Right lobe of liver (tissue), 6 donors: ENCODE measurements at regions not wholly inside any gene's neighbourhood (a gene's known extent, or its start where the extent isn't known, plus 50 kb on each side); places are given as distances from the start of the nearest gene placed in this dataset.

Experiments used
- ATAC-seq, 4 donors: fragments of 200-7000 bp; cut with Tn5 transposase; one replicate each; pipeline ENCODE4 v1.9.1; 2020; ENCODE audit warnings: mild to moderate bottlenecking in 4 of 4, moderate library complexity in 4 of 4
- DNase-seq, 3 donors: peaks; one replicate each; pipeline ENCODE4 v3.0.0-alpha.2; 2020
- H3K27ac ChIP-seq, 3 donors: fragments of 200-600 bp; one replicate each; pipeline ENCODE4 v1.8.0; 2022
- H3K27me3 ChIP-seq, 2 donors: fragments of 200-600 bp; one replicate each; pipeline ENCODE4 v1.8.0; 2022
- H3K36me3 ChIP-seq, 4 donors: fragments of 200-600 bp; sonication (generic) in 1 of 4; one replicate each; pipeline versions ENCODE4 v1.5.1 to v1.8.0; 2017 to 2022; ENCODE audit warnings: control low read depth in 1 of 4
- H3K4me1 ChIP-seq, 4 donors: fragments of 200-600 bp; sonication (generic) in 1 of 4; one replicate each; pipeline versions ENCODE4 v1.5.1 to v1.8.0; 2017 to 2022; ENCODE audit warnings: control low read depth in 1 of 4
- H3K4me3 ChIP-seq, 3 donors: fragments of 200-600 bp; one replicate each; pipeline ENCODE4 v1.8.0; 2022
- H3K9me3 ChIP-seq, 4 donors: fragments of 200-600 bp; sonication (generic) in 1 of 4; one replicate each; pipeline versions ENCODE4 v1.5.1 to v1.8.0; 2017 to 2022; ENCODE audit warnings: control low read depth in 1 of 4
- CTCF ChIP-seq, 4 donors: fragments of 200-600 bp in 3 of 4; fragments of 450-650 bp in 1 of 4; IDR thresholded peaks; one replicate each; pipeline versions ENCODE4 v1.5.1 to v1.8.0; 2016 to 2022; ENCODE audit warnings: antibody characterized with exemption in 4 of 4, mild to moderate bottlenecking in 2 of 4
- POLR2A ChIP-seq: fragments of 450-650 bp; IDR thresholded peaks from one replicate; pipeline ENCODE4 v1.6.1; 2017; ENCODE audit warnings: antibody characterized with exemption, mild to moderate bottlenecking
- WGBS: methylation state at CpG from one replicate; pipeline ENCODE4 v1.1.6; 2018; ENCODE audit warnings: low coverage, low lambda C conversion rate; ENCODE audit not compliant: insufficient coverage; ENCODE audit errors: missing lambda C conversion rate; 5-methylcytosine and 5-hydroxymethylcytosine counted together
- intact Hi-C, 2 donors: fragments of 100-400 bp; cut with DNase I; formaldehyde crosslinking; loops; one replicate each; pipeline versions ENCODE4 v1.11.2 to v1.14.1; 2022
- donor health status: DM: no; HTN: yes; CAD: no.
- donor health status: DM: no; HTN: no; CAD: no.
- donor health status: DM: no; HTN: no; CAD: no.
- donor health status: DM: no; HTN: yes; CAD: no.
- donor health status: DM: no; HTN: yes; CAD: no.

- no peak overlapping the region for H3K4me3 ChIP-seq
- no peaks in the 10 kb centered on the region for H3K4me1 ChIP-seq
- TF ChIP-seq CTCF (IDR thresholded peaks at IDR 0.05): no peak
- TF ChIP-seq POLR2A: no peak
- no peaks in the 10 kb centered on the region for H3K36me3 ChIP-seq
- 75% methylated on average over 2 of the region's 8 CpGs for WGBS
- no peaks in the 10 kb centered on the region for H3K27me3 ChIP-seq
- intact Hi-C loops: no loop called here
- H3K9me3 ChIP-seq: no peaks in the 10 kb centered on the region
- DNase-seq (no peak), ATAC-seq (no peak)
- H3K27ac ChIP-seq: no peak overlapping the region
These were observed 64.9 kb upstream of the TGM3 start for GRCh38 chr20:2230726-2231488.

- ATAC-seq (no peak), DNase-seq (no peak)
- Histone ChIP-seq H3K27ac (no peak overlapping the region), H3K36me3 (no peaks in the 10 kb centered on the region), H3K4me1 (peaks cover 0 to 7% (median 0%) of the 10 kb centered on the region in 4 donors), H3K9me3 (no peaks in the 10 kb centered on the region), H3K27me3 (no peaks in the 10 kb centered on the region), H3K4me3 (no peak overlapping the region)
- TF ChIP-seq CTCF (IDR thresholded peaks at IDR 0.05) (no peak), POLR2A (no peak)
- 87% methylated on average over 7 of the region's 7 CpGs for WGBS
- intact Hi-C loops: no loop called here
These were observed 64.1 kb upstream of the TGM3 start for GRCh38 chr20:2231701-2232100.

GRCh38 chr20:2234598-2235191 is 61.1 kb upstream of the TGM3 start:
- no peaks in the 10 kb centered on the region for H3K27me3 ChIP-seq
- peaks cover 0 to 28% (median 9%) of the 10 kb centered on the region in 4 donors for H3K4me1 ChIP-seq
- no peaks in the 10 kb centered on the region for H3K36me3 ChIP-seq
- no peak for TF ChIP-seq POLR2A
- TF ChIP-seq CTCF (IDR thresholded peaks at IDR 0.05): no peak
- ATAC-seq: no peak
- no peak overlapping the region for H3K27ac ChIP-seq
- DNase-seq: no peak
- H3K9me3 ChIP-seq: no peaks in the 10 kb centered on the region
- 69% methylated on average over 5 of the region's 5 CpGs for WGBS
- intact Hi-C loops: no loop called here
- no peak overlapping the region for H3K4me3 ChIP-seq

GRCh38 chr20:2236256-2236655 is 59.5 kb upstream of the TGM3 start:
- no peak overlapping the region for H3K4me3 ChIP-seq
- TF ChIP-seq POLR2A: peak; percentile 16
- TF ChIP-seq CTCF (IDR thresholded peaks at IDR 0.05): no peak
- intact Hi-C loops: no loop called here
- no peaks in the 10 kb centered on the region for H3K36me3 ChIP-seq
- no peaks in the 10 kb centered on the region for H3K9me3 ChIP-seq
- 45% methylated on average over 10 of the region's 13 CpGs for WGBS
- peaks cover 0 to 28% (median 9%) of the 10 kb centered on the region in 4 donors for H3K4me1 ChIP-seq
- no peaks in the 10 kb centered on the region for H3K27me3 ChIP-seq
- peak overlapping the region in 2 of 3 donors; percentile 50 to 58 for H3K27ac ChIP-seq
- DNase-seq (no peak), ATAC-seq (peak; percentile 31 to 59 (median 43))
